Suprapubic skin (tissue), 3 donors: ENCODE measurements at regions not wholly inside any gene's neighbourhood (a gene's known extent, or its start where the extent isn't known, plus 50 kb on each side); places are given as distances from the start of the nearest gene placed in this dataset.

Experiments
- EP300 ChIP-seq: sonication (generic); formaldehyde crosslinking; IDR thresholded peaks from one replicate; pipeline ENCODE4 v1.6.1; 2017; ENCODE audit warnings: antibody characterized with exemption
- POLR2A ChIP-seq, 2 donors: fragments of 450-650 bp; IDR thresholded peaks; one replicate each; pipeline ENCODE4 v1.6.1; 2017; ENCODE audit warnings: antibody characterized with exemption in 2 of 2, mild to moderate bottlenecking in 2 of 2, moderate library complexity in 2 of 2
- TF ChIP-seq, protein P1 (sequence below), 2 donors: fragments of 200-600 bp in 1 of 2; fragments of 450-650 bp in 1 of 2; sonication (generic) in 1 of 2; IDR thresholded peaks; one replicate each; pipeline ENCODE4 v1.5.1; 2016 to 2019; ENCODE audit warnings: antibody characterized with exemption in 2 of 2, mild to moderate bottlenecking in 1 of 2, moderate library complexity in 1 of 2

DNA sequence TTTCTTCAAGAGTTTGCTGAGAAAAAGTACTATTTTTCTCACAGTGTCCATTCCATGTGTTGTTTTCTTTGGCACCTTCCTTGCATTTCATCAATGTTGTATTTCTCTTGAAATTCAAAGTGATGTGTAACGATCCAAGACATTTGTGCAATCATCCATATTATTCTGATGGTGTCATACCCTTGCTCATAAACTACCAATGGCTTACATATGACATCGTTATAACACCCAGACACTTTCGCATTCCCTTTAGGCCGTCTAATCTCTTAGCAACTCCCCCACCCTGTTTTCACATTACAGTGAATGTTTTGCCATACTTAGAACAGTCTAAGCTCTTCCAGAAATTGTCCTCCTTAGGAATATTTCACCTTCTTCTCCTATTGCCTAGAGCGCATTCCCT lies 1779.0 kb downstream of the PCDH7 start:
- TF ChIP-seq, protein P1, sequence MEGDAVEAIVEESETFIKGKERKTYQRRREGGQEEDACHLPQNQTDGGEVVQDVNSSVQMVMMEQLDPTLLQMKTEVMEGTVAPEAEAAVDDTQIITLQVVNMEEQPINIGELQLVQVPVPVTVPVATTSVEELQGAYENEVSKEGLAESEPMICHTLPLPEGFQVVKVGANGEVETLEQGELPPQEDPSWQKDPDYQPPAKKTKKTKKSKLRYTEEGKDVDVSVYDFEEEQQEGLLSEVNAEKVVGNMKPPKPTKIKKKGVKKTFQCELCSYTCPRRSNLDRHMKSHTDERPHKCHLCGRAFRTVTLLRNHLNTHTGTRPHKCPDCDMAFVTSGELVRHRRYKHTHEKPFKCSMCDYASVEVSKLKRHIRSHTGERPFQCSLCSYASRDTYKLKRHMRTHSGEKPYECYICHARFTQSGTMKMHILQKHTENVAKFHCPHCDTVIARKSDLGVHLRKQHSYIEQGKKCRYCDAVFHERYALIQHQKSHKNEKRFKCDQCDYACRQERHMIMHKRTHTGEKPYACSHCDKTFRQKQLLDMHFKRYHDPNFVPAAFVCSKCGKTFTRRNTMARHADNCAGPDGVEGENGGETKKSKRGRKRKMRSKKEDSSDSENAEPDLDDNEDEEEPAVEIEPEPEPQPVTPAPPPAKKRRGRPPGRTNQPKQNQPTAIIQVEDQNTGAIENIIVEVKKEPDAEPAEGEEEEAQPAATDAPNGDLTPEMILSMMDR (IDR thresholded peaks at IDR 0.05): no peak
- TF ChIP-seq POLR2A (IDR thresholded peaks at IDR 0.05) (no peak), EP300 (no peak)
